ENCODE measurements at regions not wholly inside any gene's neighbourhood (a gene's known extent, or its start where the extent isn't known, plus 50 kb on each side); places are given as distances from the start of the nearest gene placed in this dataset.
"Not testable (repeated sequence)": the region's sequence is repeated elsewhere in the genome, so short reads cannot be mapped to it uniquely, and the experiment has no call there.

DNA sequence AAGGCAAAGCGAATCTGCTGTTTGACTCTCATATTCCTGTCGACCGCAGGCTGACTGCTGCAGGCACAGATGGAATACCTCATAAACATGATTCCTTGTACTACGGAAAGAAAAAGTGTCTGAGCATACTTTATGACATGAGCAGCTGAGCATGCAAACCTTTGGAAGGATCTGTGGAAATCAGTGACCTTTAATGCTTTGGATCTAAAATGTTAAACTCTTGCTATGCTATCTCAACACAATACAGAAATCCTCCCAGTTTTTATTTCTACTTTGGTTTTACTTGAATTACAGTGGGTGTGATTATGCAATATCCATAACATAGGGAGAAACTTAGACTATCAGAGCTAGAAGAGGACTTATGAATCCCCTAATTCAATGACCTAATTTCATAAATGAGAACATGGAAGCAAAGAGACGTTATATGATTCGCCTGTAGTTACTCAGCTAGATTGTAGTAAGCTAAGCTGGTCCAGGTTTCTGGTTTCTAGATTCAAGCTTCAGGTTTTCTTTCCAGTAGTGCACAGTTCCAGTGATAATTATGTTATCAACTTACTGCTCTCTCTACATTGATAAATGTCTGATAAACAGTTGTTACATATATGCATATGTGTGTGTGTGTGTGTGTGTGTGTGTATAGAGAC lies 127.6 kb upstream of the GBE1 start:
- POLR2A ChIA-PET, result no interaction called here
- no peak for DNase-seq
- Mint-ChIP-seq H3K9me3 (no peaks in the 10 kb centered on the region), H3K36me3 (ENCODE audit: low read depth) (no peaks in the 10 kb centered on the region), H3K27ac (no peak overlapping the region), H3K4me3 (no peak overlapping the region), H3K4me1 (no peaks in the 10 kb centered on the region), H3K27me3 (no peaks in the 10 kb centered on the region)
- CTCF ChIA-PET, result no interaction called here

DNA sequence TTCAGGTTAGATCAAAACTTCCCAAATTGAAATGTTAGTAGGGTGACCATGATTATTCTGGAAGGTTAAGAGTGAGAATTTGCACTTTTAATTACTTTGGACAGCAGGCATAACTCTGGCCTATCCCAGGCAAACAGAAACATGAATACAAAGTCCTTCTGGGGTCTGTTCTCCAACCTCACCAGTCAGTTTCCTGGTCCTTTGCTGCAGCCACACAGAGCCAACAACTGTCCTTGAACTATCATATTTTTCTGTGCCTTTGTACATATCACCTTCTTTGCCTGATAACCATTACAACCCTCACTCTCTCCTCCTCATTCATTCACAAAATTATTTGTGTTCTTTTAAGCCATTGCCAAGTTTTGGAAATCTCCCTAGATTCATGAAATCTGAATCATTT lies 126.0 kb upstream of the GBE1 start:
- CTCF ChIA-PET, result no interaction called here
- POLR2A ChIA-PET, result no interaction called here
- H3K9me3 Mint-ChIP-seq, result no peaks in the 10 kb centered on the region

DNA sequence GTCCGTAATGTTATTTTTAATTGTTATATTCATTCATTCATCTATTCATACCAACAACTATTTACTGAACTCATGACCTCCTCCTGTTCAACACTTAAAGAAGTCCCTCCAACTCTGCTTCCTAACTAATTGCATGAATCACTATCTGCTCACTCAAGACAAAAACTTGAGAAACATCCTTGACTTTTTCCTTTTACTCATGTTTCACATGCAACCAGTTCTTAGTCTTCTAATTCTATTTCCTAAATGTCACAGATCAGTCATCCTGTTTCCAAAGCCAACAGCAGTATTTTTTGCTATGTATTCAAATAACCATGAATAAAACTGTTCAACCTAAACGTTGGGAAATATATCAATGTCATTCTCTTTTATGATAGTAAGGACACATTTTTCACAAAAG lies 124.6 kb upstream of the GBE1 start:
- H3K27ac Mint-ChIP-seq, result no peak overlapping the region
- no peaks in the 10 kb centered on the region for H3K27me3 Mint-ChIP-seq
- POLR2A ChIA-PET, result no interaction called here
- H3K4me3 Mint-ChIP-seq, result no peak overlapping the region
- DNase-seq, result no peak
- no peaks in the 10 kb centered on the region for H3K4me1 Mint-ChIP-seq
- no peaks in the 10 kb centered on the region for H3K36me3 Mint-ChIP-seq (ENCODE audit: low read depth)
- no peaks in the 10 kb centered on the region for H3K9me3 Mint-ChIP-seq
- CTCF ChIA-PET, result no interaction called here

More for the DNA sequence above, 126.0 kb upstream of the GBE1 start:
- DNase-seq, result no peak
- Mint-ChIP-seq H3K36me3 (ENCODE audit: low read depth) (no peaks in the 10 kb centered on the region), H3K27ac (no peak overlapping the region), H3K4me3 (no peak overlapping the region), H3K4me1 (no peaks in the 10 kb centered on the region), H3K27me3 (no peaks in the 10 kb centered on the region)

DNA sequence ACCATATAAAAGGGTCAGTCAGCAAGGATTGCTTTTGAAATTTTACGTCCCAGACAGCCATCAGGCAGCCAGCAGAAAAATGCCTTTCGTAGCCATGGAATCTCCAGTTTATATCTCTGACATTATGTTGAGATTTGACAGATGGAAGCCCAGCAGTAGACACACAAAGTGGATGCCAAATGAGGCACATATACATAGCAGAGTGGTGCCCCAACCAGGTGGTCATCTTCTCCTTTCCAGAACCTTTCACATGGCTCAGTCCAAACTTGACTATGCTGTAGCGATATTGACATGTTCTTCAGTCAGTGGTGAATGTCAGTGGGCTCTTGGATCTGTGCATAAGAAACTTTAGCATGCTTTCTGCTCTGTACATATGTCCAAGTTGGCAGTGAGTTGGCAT lies 123.3 kb upstream of the GBE1 start:
- Mint-ChIP-seq H3K4me3 (no peak overlapping the region), H3K27me3 (no peaks in the 10 kb centered on the region), H3K9me3 (no peaks in the 10 kb centered on the region), H3K27ac (no peak overlapping the region), H3K36me3 (ENCODE audit: low read depth) (no peaks in the 10 kb centered on the region), H3K4me1 (no peaks in the 10 kb centered on the region)
- no peak for DNase-seq
- CTCF ChIA-PET, result no interaction called here
- POLR2A ChIA-PET, result no interaction called here

DNA sequence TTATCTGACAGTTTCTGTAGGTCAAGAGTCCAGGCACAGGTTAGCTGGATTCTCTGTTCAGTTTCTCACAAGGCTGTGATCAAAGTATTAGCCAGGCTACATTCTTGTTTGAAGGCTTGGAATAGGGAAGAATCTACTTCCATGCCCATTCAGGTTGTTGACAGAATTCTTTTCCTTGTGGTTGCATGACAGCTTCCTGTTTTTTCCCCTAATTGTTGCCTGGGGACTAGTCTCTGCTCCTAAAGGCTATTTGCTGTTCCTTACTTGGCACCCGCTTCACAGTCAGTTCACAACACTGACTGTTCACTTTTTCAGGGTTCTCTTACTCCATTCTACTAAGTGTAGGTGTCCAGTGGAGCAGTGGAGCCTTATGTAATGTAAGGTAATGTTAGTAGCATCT lies 115.4 kb upstream of the GBE1 start:
- H3K4me3 Mint-ChIP-seq, result no peak overlapping the region
- no peaks in the 10 kb centered on the region for H3K4me1 Mint-ChIP-seq
- peaks cover 4% of the 10 kb centered on the region for H3K9me3 Mint-ChIP-seq
- POLR2A ChIA-PET, result no interaction called here
- DNase-seq, result no peak
- CTCF ChIA-PET, result no interaction called here
- H3K27ac Mint-ChIP-seq, result no peak overlapping the region
- no peaks in the 10 kb centered on the region for H3K27me3 Mint-ChIP-seq
- no peaks in the 10 kb centered on the region for H3K36me3 Mint-ChIP-seq (ENCODE audit: low read depth)

DNA sequence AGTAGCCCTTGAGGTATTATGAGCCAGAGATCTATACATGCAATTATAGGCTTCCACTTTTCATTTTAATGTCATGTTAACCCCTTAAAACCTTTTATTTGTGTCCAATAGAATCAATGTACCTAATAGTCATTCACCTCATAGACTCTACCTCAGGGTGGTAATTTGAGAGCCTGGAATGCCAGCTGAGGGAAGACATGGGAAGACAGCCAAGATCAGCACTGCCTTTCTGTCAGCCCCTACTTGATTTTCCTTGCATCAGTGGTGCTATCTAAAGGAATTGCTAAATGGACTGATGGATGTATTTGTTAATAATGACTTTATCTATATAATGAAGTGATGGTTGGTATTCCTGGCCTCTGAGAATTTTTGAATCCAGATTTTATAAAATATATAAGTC lies 113.3 kb upstream of the GBE1 start:
- Mint-ChIP-seq H3K27me3 (no peaks in the 10 kb centered on the region), H3K27ac (no peak overlapping the region), H3K9me3 (peaks cover 4% of the 10 kb centered on the region), H3K4me3 (no peak overlapping the region), H3K36me3 (ENCODE audit: low read depth) (no peaks in the 10 kb centered on the region), H3K4me1 (no peaks in the 10 kb centered on the region)
- ChIA-PET POLR2A (no interaction called here), CTCF (no interaction called here)
- no peak for DNase-seq

DNA sequence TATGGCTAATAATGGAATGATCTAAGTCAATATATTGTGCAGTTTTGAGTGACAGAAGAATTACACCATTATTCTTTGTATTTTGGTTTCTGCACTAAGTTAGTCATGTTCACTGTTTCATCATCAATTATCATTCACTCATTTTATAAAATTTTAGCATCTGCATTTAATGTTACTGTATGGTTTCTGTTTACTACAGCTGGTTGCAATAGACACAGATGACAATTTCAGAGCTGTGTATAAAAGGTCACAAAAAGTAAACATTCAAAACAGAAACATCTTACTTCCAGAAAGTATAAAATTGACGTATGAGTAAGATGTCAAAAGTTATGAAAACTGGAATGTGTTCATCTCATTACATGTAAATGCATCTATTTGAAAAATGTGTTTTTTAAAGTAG lies 111.1 kb upstream of the GBE1 start:
- no peak overlapping the region for H3K27ac Mint-ChIP-seq
- POLR2A ChIA-PET, result no interaction called here

DNA sequence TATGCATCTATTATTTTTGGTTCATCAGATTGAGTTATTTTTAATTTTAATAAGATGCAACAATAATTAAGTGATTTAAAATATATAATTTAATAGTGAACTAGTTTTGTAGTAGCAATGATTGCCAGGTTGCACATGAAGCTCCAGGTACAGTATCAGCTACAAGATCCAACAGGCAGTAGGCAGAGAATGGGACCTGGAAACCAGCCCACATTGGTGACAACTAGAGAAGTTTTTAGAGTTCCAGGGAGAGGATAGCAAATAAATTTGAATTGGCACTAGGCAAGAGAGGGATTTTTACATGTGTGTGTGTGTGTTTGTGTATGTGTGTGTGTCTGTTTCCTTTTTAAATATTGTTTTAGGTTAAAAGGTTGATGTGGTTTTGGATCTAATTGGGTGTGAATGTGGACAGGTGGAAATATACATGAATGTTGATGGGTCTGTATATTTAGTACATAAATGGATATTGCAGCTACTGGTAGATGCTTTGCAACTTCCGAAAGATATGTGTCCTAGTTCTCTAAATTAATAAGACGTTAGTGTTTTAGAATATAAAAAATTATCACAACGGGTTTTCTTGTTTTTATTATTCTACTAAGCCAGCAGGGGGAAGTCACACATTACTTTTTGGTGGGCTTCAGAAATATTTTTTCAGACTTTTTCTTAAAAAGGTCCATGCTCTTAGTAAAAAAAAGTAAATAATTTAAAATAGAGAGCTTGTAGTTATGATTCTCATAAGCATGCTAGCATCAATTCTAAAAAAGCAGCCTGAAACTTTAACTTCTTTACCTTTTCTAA lies 110.1 kb upstream of the GBE1 start:
- no peaks in the 10 kb centered on the region for H3K9me3 Mint-ChIP-seq
- no peaks in the 10 kb centered on the region for H3K27me3 Mint-ChIP-seq
- H3K4me3 Mint-ChIP-seq, result no peak overlapping the region
- ChIA-PET CTCF (no interaction called here), POLR2A (no interaction called here)
- no peaks in the 10 kb centered on the region for H3K4me1 Mint-ChIP-seq
- DNase-seq, result no peak
- H3K27ac Mint-ChIP-seq, result no peak overlapping the region
- no peaks in the 10 kb centered on the region for H3K36me3 Mint-ChIP-seq (ENCODE audit: low read depth)

More for the DNA sequence above, 111.1 kb upstream of the GBE1 start:
- H3K36me3 Mint-ChIP-seq (ENCODE audit: low read depth), result no peaks in the 10 kb centered on the region
- DNase-seq, result no peak
- CTCF ChIA-PET, result no interaction called here
- peaks cover 1% of the 10 kb centered on the region for H3K9me3 Mint-ChIP-seq
- H3K4me3 Mint-ChIP-seq, result no peak overlapping the region
- H3K27me3 Mint-ChIP-seq, result no peaks in the 10 kb centered on the region
- no peaks in the 10 kb centered on the region for H3K4me1 Mint-ChIP-seq

DNA sequence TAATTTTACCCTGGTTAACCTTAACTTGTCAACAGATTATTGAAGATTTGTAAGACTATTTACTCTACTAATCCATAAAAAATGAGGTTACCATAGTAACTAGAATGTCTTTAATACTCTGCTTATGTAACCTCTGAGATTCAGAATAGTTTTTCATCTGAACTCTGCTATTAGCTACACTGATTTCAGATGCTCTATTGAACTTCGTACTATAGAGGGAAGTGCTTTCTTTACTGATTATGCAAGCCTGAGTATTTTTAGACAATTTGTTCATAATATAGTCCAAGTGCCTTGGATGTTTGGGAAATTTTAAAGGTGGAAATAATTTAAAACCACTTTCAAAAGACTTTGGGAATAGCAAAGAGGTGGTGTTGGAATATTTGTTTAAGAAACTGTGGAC lies 107.9 kb upstream of the GBE1 start:
- H3K27me3 Mint-ChIP-seq, result no peaks in the 10 kb centered on the region
- CTCF ChIA-PET, result no interaction called here
- H3K4me1 Mint-ChIP-seq, result no peaks in the 10 kb centered on the region
- no peaks in the 10 kb centered on the region for H3K9me3 Mint-ChIP-seq
- POLR2A ChIA-PET, result no interaction called here
- no peak for DNase-seq
- no peak overlapping the region for H3K4me3 Mint-ChIP-seq
- no peak overlapping the region for H3K27ac Mint-ChIP-seq
- no peaks in the 10 kb centered on the region for H3K36me3 Mint-ChIP-seq (ENCODE audit: low read depth)

DNA sequence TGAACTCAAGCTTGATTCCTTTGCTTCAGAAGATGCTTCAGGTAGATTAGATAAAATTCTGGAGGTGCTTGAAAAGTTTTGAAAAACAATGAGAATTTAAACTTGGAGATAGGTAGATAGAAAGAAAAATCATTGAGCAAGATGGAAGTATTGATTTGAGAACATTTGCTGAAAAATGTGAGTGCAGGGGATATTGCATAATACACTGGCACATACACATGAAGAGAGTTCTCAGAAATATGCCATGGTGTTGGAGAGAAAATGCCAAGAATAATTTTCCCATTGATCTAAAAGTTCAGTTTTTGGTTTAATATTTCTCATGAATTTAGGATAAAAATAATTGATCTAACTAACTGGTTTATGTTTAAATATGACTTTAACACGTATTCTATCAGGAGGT lies 107.2 kb upstream of the GBE1 start:
- no peaks in the 10 kb centered on the region for H3K9me3 Mint-ChIP-seq
- H3K27ac Mint-ChIP-seq, result no peak overlapping the region
- ChIA-PET POLR2A (no interaction called here), CTCF (no interaction called here)
- no peak overlapping the region for H3K4me3 Mint-ChIP-seq
- DNase-seq, result no peak
- H3K27me3 Mint-ChIP-seq, result no peaks in the 10 kb centered on the region
- no peaks in the 10 kb centered on the region for H3K4me1 Mint-ChIP-seq
- H3K36me3 Mint-ChIP-seq (ENCODE audit: low read depth), result no peaks in the 10 kb centered on the region

DNA sequence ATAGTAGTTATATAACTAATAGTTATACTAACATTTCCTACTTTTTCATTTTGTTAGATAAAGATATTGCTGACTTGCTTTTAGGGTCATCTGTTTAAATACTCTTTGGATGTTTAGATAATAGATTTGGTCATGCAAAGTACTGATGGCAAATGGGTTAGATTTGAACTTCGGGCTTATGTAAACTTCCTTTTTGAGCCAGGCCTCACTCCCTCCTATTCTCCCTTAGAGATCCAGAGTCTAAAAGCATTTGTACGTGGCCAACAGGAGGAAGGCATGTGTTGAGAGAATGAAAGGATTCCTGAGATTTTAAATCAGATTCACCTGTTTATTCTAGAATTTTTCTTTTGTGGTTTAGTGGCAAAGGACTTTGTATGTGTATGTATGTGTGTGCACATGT lies 106.4 kb upstream of the GBE1 start:
- Mint-ChIP-seq H3K27ac (no peak overlapping the region), H3K9me3 (no peaks in the 10 kb centered on the region), H3K4me3 (no peak overlapping the region), H3K36me3 (ENCODE audit: low read depth) (no peaks in the 10 kb centered on the region), H3K27me3 (no peaks in the 10 kb centered on the region), H3K4me1 (no peaks in the 10 kb centered on the region)
- POLR2A ChIA-PET, result no interaction called here
- CTCF ChIA-PET, result no interaction called here
- DNase-seq, result no peak

DNA sequence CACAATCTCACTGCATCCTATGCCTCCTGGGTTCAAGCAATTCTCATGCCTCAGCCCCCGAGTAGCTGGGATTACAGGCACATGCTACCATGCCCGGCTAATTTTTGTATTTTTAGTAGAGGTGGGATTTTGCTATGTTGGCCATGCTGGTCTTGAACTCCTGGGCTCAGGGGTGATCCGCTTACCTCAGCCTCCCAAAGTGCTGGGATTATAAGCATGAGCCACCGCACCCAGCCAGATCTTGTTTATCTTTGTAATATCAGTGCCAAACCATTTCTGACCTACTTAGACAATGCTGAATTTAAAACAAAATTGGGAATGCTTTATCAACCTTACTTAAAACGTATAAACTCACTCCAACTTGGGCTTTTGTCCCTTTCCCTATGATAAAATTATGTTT lies 103.7 kb upstream of the GBE1 start:
- CTCF ChIA-PET; H3K27me3 Mint-ChIP-seq; H3K36me3 Mint-ChIP-seq (ENCODE audit: low read depth): not testable (repeated sequence)

DNA sequence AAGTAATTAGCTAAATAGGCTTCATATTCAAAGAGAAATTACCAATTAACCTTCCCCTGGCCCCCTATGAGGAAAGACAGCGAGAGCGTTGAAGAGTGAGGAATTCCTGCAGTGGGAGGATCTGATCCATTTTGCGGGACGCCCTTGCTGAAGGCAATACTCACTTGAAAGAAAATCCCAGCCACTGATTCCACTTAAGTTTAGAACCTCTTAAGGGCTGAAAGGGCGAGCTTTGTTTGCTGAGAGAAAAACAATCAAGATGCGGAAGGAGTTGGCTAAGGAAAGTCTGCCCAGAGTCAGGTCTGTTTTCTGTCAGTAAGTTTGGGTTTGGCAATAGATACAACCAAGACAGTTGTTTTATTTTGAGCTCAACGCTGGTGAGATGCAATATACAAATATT lies 102.8 kb upstream of the GBE1 start:
- Mint-ChIP-seq H3K36me3 (ENCODE audit: low read depth) (no peaks in the 10 kb centered on the region), H3K4me3 (no peak overlapping the region), H3K27me3 (no peaks in the 10 kb centered on the region), H3K9me3 (no peaks in the 10 kb centered on the region), H3K27ac (no peak overlapping the region), H3K4me1 (no peaks in the 10 kb centered on the region)
- ChIA-PET CTCF (no interaction called here), POLR2A (no interaction called here)
- DNase-seq, result no peak

More for the DNA sequence above, 103.7 kb upstream of the GBE1 start:
- H3K27ac Mint-ChIP-seq, H3K4me3 Mint-ChIP-seq, POLR2A ChIA-PET, H3K9me3 Mint-ChIP-seq, H3K4me1 Mint-ChIP-seq, DNase-seq: not testable (repeated sequence)

DNA sequence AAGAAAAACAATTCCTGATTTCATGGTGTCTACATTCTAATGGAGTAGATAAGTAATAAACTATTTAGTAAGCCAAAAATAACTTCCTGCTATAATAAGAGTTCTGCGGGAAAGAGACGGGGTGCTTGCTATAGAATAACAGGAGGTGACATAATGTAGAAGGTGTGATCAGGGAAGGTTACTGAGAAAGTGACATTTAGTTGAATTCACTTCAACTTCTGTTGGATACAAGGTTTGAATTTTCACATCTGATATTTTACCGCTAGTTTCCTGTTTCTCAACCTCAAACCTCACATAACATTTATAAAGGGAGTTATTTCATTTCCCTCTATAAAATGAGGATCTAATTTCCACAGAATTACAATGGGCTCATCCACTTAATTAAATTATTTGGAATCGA lies 102.3 kb upstream of the GBE1 start:
- Mint-ChIP-seq H3K27ac (no peak overlapping the region), H3K9me3 (no peaks in the 10 kb centered on the region), H3K4me1 (no peaks in the 10 kb centered on the region), H3K27me3 (no peaks in the 10 kb centered on the region), H3K36me3 (ENCODE audit: low read depth) (no peaks in the 10 kb centered on the region), H3K4me3 (no peak overlapping the region)
- DNase-seq, result no peak
- ChIA-PET CTCF (no interaction called here), POLR2A (no interaction called here)
